A673 (cell line): ENCODE measurements at regions not wholly inside any gene's neighbourhood (a gene's known extent, or its start where the extent isn't known, plus 50 kb on each side); places are given as distances from the start of the nearest gene placed in this dataset.

ENCODE experiments used
- BruUV-seq: library from RNA; stranded (reverse); fragments of 400-500 nt; replicated peaks from 2 replicates; lab custom pipeline; 2021; lab: Mats Ljungman, UMichigan
- CTCF ChIA-PET: fragments of 300-600 bp; sonication (Branson Sonifier 250); formaldehyde crosslinking; loops from one replicate; lab custom pipeline; 2022; ENCODE audit warnings: antibody characterized with exemption; lab: Charles Lee
- POLR2A ChIA-PET: fragments of 300-600 bp; sonication (Branson Sonifier 250); formaldehyde crosslinking; loops from one replicate; lab custom pipeline; 2022; ENCODE audit warnings: antibody characterized with exemption; ENCODE audit not compliant: low non-redundant PET; lab: Charles Lee
- DNase-seq: peaks from one replicate; pipeline ENCODE4 v3.0.0-alpha.2; 2015; ENCODE audit warnings: low spot score
- H3K27ac ChIP-seq: fragments of 200-600 bp; sonication (generic); 2 replicates; pipeline ENCODE4 v1.5.1; 2016; ENCODE audit warnings: mixed run types, low read depth, mild to moderate bottlenecking, mixed read lengths, antibody characterized with exemption, low read length; ENCODE audit not compliant: poor library complexity, severe bottlenecking
- H3K27me3 ChIP-seq: fragments of 200-600 bp; sonication (generic); replicated peaks from 2 replicates; pipeline ENCODE4 v1.6.1; 2017; ENCODE audit warnings: mixed run types, low read depth, mild to moderate bottlenecking, mixed read lengths, antibody characterized with exemption, low read length; ENCODE audit not compliant: insufficient read depth, poor library complexity
- H3K36me3 ChIP-seq: fragments of 200-600 bp; sonication (generic); 2 replicates; pipeline ENCODE4 v1.6.1; 2016; ENCODE audit warnings: mixed run types, mild to moderate bottlenecking, mixed read lengths, antibody characterized with exemption, low read length; ENCODE audit not compliant: insufficient read depth, poor library complexity, severe bottlenecking
- H3K4me1 ChIP-seq: fragments of 200-600 bp; sonication (generic); 2 replicates; pipeline ENCODE4 v1.6.1; 2017; ENCODE audit warnings: mixed run types, mild to moderate bottlenecking, mixed read lengths, antibody characterized with exemption, low read length; ENCODE audit not compliant: insufficient read depth, poor library complexity, severe bottlenecking
- H3K4me3 ChIP-seq: fragments of 200-600 bp; sonication (generic); 2 replicates; pipeline ENCODE4 v1.5.1; 2016; ENCODE audit warnings: low read depth, mixed run types, mild to moderate bottlenecking, mixed read lengths, low read length; ENCODE audit not compliant: poor library complexity, severe bottlenecking
- H3K9me3 ChIP-seq: fragments of 200-600 bp; sonication (generic); 2 replicates; pipeline ENCODE4 v1.6.1; 2016; ENCODE audit warnings: mixed run types, low read depth, mild to moderate bottlenecking, mixed read lengths, antibody characterized with exemption, low read length; ENCODE audit not compliant: poor library complexity, severe bottlenecking
- CTCF ChIP-seq: fragments of 300-800, 200-600 bp; sonication (generic); conservative IDR thresholded peaks from 2 replicates; pipeline ENCODE4 v1.5.1; 2017; ENCODE audit warnings: low read depth, mild to moderate bottlenecking, antibody characterized with exemption, low read length, moderate library complexity, mixed read lengths
- EZH2 ChIP-seq: fragments of 200-600 bp; sonication (generic); IDR thresholded peaks from 2 replicates; pipeline ENCODE4 v1.6.1; 2017; ENCODE audit warnings: borderline replicate concordance, low read depth, mild to moderate bottlenecking, mixed read lengths, antibody characterized with exemption, low read length; ENCODE audit not compliant: poor library complexity, severe bottlenecking
- intact Hi-C: fragments of 100-400 bp; cut with micrococcal nuclease; formaldehyde crosslinking; loops from one replicate; pipeline ENCODE4 v1.10.0; 2022; ENCODE audit not compliant: unreplicated experiment

GRCh38 chr3:67297715-67298475 is 299.8 kb downstream of the KBTBD8 start:
- POLR2A ChIA-PET = no interaction called here
- TF ChIP-seq CTCF = no peak
- TF ChIP-seq EZH2 = no peak
- Histone ChIP-seq H3K4me3 (no peak overlapping the region), H3K4me1 (no peaks in the 10 kb centered on the region), H3K36me3 (no peaks in the 10 kb centered on the region), H3K9me3 (no peaks in the 10 kb centered on the region), H3K27ac (no peak overlapping the region), H3K27me3 (no peaks in the 10 kb centered on the region)
- BruUV-seq = no TSS peak
- DNase-seq = no peak
- CTCF ChIA-PET = no interaction called here
- intact Hi-C loops = no loop called here

- no peak for DNase-seq
- POLR2A ChIA-PET = no interaction called here
- intact Hi-C loops = no loop called here
- Histone ChIP-seq H3K27ac (no peak overlapping the region), H3K36me3 (no peaks in the 10 kb centered on the region), H3K4me3 (no peak overlapping the region), H3K27me3 (no peaks in the 10 kb centered on the region), H3K9me3 (no peaks in the 10 kb centered on the region), H3K4me1 (no peaks in the 10 kb centered on the region)
- no TSS peak for BruUV-seq
- CTCF ChIA-PET = no interaction called here
- no peak for TF ChIP-seq EZH2
- no peak for TF ChIP-seq CTCF
These were observed 303.4 kb downstream of the KBTBD8 start for GRCh38 chr3:67301556-67301955.

- intact Hi-C loops = no loop called here
- Histone ChIP-seq H3K9me3 (no peaks in the 10 kb centered on the region), H3K27ac (no peak overlapping the region), H3K4me3 (no peak overlapping the region), H3K4me1 (no peaks in the 10 kb centered on the region), H3K36me3 (no peaks in the 10 kb centered on the region), H3K27me3 (no peaks in the 10 kb centered on the region)
- no peak for TF ChIP-seq EZH2
- TF ChIP-seq CTCF = no peak
- CTCF ChIA-PET = no interaction called here
- POLR2A ChIA-PET = no interaction called here
- no peak for DNase-seq
- no TSS peak for BruUV-seq
These were observed 304.4 kb downstream of the KBTBD8 start for GRCh38 chr3:67302489-67302888.
